Dendritic cell treated with granulocyte-macrophage colony-stimulating factor and Interleukin-4, amounts not matched to agents 40 ng/mL and 50 ng/mL, for 4 days (primary cell): ENCODE measurements at regions not wholly inside any gene's neighbourhood (a gene's known extent, or its start where the extent isn't known, plus 50 kb on each side); places are given as distances from the start of the nearest gene placed in this dataset.

Source experiments
- H3K27ac Mint-ChIP-seq: one replicate; pipeline ENCODE4 v1.8.0; 2022; ENCODE audit warnings: mild to moderate bottlenecking, mixed read lengths
- H3K27me3 Mint-ChIP-seq: one replicate; pipeline ENCODE4 v1.8.0; 2022; ENCODE audit warnings: mild to moderate bottlenecking, mixed read lengths
- H3K36me3 Mint-ChIP-seq: one replicate; pipeline ENCODE4 v1.8.0; 2022; ENCODE audit warnings: low read depth, mixed read lengths
- H3K4me1 Mint-ChIP-seq: one replicate; pipeline ENCODE4 v1.8.0; 2022; ENCODE audit warnings: low read depth, mixed read lengths
- H3K4me3 Mint-ChIP-seq: one replicate; pipeline ENCODE4 v1.8.0; 2022; ENCODE audit warnings: mild to moderate bottlenecking, moderate library complexity, mixed read lengths
- H3K9me3 Mint-ChIP-seq: one replicate; pipeline ENCODE4 v1.8.0; 2022; ENCODE audit warnings: mixed read lengths
- intact Hi-C: fragments of 100-400 bp; cut with micrococcal nuclease; formaldehyde crosslinking; loops from one replicate; pipeline ENCODE4 v1.15.0; 2022

GRCh38 chr3:106789276-106789675 lies 588.0 kb upstream of the CCDC54 start:
- H3K4me1 Mint-ChIP-seq, result no peaks in the 10 kb centered on the region

GRCh38 chr3:106792716-106793115 lies 584.5 kb upstream of the CCDC54 start:
- Mint-ChIP-seq H3K9me3 (peaks cover 28% of the 10 kb centered on the region), H3K4me3 (no peak overlapping the region), H3K36me3 (no peaks in the 10 kb centered on the region), H3K27ac (no peak overlapping the region), H3K27me3 (no peaks in the 10 kb centered on the region), H3K4me1 (no peaks in the 10 kb centered on the region)
- intact Hi-C loops, result no loop called here

More at GRCh38 chr3:106789276-106789675, 588.0 kb upstream of the CCDC54 start:
- intact Hi-C loops, result no loop called here
- Mint-ChIP-seq H3K27ac (no peak overlapping the region), H3K4me3 (no peak overlapping the region), H3K27me3 (no peaks in the 10 kb centered on the region), H3K36me3 (no peaks in the 10 kb centered on the region), H3K9me3 (peaks cover 36% of the 10 kb centered on the region)

DNA sequence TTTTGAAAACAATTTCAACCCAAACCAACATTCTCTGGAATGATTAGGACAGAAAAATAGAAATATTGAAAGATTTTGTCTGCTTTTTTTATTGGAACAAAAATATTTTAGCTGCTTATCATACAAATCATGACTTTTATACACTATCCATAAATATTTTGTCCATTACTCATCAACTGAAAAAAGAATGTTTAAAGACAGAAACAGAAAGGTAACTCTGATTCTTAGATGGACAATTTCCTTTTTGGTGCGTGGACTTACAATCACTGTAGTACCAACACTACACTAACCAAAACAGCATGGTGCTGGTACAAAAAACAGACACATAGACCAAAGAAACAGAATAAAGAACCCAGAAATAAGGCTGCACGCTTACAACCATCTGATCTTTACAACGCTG lies 582.8 kb upstream of the CCDC54 start:
- H3K9me3 Mint-ChIP-seq, result peaks cover 28% of the 10 kb centered on the region
- no peaks in the 10 kb centered on the region for H3K27me3 Mint-ChIP-seq
- no peaks in the 10 kb centered on the region for H3K36me3 Mint-ChIP-seq
- H3K27ac Mint-ChIP-seq, result no peak overlapping the region
- no peaks in the 10 kb centered on the region for H3K4me1 Mint-ChIP-seq
- intact Hi-C loops, result no loop called here
- no peak overlapping the region for H3K4me3 Mint-ChIP-seq

DNA sequence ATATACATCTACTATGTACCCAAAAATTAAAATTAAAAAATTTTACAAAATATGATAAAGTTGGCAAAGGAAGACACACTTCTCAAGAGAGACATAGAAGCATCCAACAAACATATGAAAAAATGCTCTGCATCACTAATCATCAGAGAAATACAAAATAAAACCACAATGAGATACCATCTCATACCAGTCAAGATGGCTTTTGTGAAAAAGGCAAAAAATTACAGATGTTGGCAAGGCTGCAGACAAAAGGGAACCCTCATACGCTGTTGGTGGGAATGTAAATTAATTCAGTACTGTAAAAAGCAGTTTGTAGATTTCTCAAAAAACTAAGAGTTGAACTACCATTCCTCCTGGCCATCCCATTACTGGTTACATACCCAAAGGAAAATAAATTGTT lies 581.7 kb upstream of the CCDC54 start:
- intact Hi-C loops, result no loop called here
- Mint-ChIP-seq H3K27ac (no peak overlapping the region), H3K36me3 (no peaks in the 10 kb centered on the region), H3K4me3 (no peak overlapping the region), H3K9me3 (peaks cover 22% of the 10 kb centered on the region), H3K4me1 (no peaks in the 10 kb centered on the region), H3K27me3 (no peaks in the 10 kb centered on the region)

DNA sequence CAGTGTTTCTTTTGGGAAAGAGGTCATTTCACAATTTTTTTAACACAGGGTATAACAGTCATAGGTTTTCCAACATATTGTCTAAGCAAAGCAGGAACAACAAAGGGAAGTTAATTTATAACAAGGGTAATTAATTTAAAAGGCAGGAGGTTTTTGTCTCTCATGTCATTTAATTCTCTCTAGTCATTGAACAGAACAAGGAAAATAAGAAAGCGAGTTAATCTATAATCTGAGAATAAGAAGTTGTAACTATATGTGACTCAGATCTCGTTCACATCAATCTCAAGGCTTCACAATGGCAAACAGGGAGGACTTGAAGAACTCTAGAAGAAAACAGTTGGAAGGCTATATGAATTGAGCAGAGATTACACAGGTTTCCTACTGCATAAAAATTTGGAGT lies 579.8 kb upstream of the CCDC54 start:
- intact Hi-C loops, result no loop called here
- Mint-ChIP-seq H3K4me3 (no peak overlapping the region), H3K4me1 (no peaks in the 10 kb centered on the region)

GRCh38 chr3:106805625-106806024 lies 571.6 kb upstream of the CCDC54 start:
- no peak overlapping the region for H3K27ac Mint-ChIP-seq
- intact Hi-C loops, result no loop called here
- no peaks in the 10 kb centered on the region for H3K36me3 Mint-ChIP-seq
- H3K9me3 Mint-ChIP-seq, result no peaks in the 10 kb centered on the region
- H3K27me3 Mint-ChIP-seq, result no peaks in the 10 kb centered on the region
- H3K4me3 Mint-ChIP-seq, result no peak overlapping the region
- no peaks in the 10 kb centered on the region for H3K4me1 Mint-ChIP-seq

More for the DNA sequence above, 579.8 kb upstream of the CCDC54 start:
- Mint-ChIP-seq H3K36me3 (no peaks in the 10 kb centered on the region), H3K27ac (no peak overlapping the region), H3K27me3 (no peaks in the 10 kb centered on the region), H3K9me3 (peaks cover 2% of the 10 kb centered on the region)

DNA sequence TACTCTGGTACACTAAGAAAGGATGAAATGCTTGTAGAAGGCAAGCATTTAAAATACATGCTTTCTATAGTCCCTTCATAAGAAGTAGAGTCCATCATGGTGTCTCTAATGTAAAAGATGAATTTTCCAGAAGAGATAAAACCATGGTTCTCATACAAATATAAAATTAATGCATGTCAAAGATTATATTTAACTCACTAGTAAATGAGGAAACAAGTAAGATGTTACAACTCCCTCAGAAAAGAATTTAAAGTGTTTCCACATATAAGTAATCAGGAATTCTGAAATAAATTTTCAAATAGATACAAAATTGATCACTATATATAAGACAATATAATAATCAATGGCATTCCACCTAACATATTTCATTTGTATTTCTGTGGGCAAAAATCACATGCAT lies 570.3 kb upstream of the CCDC54 start:
- Mint-ChIP-seq H3K36me3 (no peaks in the 10 kb centered on the region), H3K4me1 (no peaks in the 10 kb centered on the region), H3K4me3 (no peak overlapping the region), H3K9me3 (no peaks in the 10 kb centered on the region), H3K27me3 (no peaks in the 10 kb centered on the region), H3K27ac (no peak overlapping the region)
- intact Hi-C loops, result no loop called here

- Mint-ChIP-seq H3K9me3 (no peaks in the 10 kb centered on the region), H3K27ac (no peak overlapping the region), H3K27me3 (no peaks in the 10 kb centered on the region), H3K4me3 (no peak overlapping the region), H3K36me3 (no peaks in the 10 kb centered on the region), H3K4me1 (no peaks in the 10 kb centered on the region)
- intact Hi-C loops, result no loop called here
Observed at GRCh38 chr3:106809041-106809440, 568.2 kb upstream of the CCDC54 start.

GRCh38 chr3:106809623-106810299 lies 567.5 kb upstream of the CCDC54 start:
- no peak overlapping the region for H3K4me3 Mint-ChIP-seq
- intact Hi-C loops, result no loop called here
- no peaks in the 10 kb centered on the region for H3K4me1 Mint-ChIP-seq
- H3K36me3 Mint-ChIP-seq, result no peaks in the 10 kb centered on the region
- no peak overlapping the region for H3K27ac Mint-ChIP-seq
- no peaks in the 10 kb centered on the region for H3K27me3 Mint-ChIP-seq
- no peaks in the 10 kb centered on the region for H3K9me3 Mint-ChIP-seq

- H3K36me3 Mint-ChIP-seq, result no peaks in the 10 kb centered on the region
- H3K27me3 Mint-ChIP-seq, result no peaks in the 10 kb centered on the region
- H3K4me3 Mint-ChIP-seq, result no peak overlapping the region
- intact Hi-C loops, result no loop called here
- no peaks in the 10 kb centered on the region for H3K9me3 Mint-ChIP-seq
- no peak overlapping the region for H3K27ac Mint-ChIP-seq
- no peaks in the 10 kb centered on the region for H3K4me1 Mint-ChIP-seq
Observed at GRCh38 chr3:106810300-106810875, 566.9 kb upstream of the CCDC54 start.

DNA sequence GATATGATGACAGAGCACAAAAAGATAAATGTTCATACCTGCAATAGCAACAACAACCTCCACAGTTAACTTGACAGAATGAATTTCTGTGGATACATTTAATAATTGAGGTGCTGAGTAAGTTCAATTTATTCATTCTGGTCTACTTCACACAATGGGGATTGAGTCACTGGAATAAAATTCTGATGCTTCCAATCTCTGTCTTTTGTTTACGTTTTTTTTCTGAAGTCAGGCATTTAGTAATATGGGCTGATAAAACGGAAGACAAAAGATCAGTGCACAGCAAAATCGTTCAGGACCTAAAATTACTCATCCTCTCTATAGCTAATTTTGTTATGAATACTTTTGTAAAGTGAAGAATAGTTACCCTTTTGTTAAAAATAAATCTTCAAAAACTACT lies 565.9 kb upstream of the CCDC54 start:
- no peaks in the 10 kb centered on the region for H3K27me3 Mint-ChIP-seq
- H3K27ac Mint-ChIP-seq, result no peak overlapping the region
- H3K4me1 Mint-ChIP-seq, result no peaks in the 10 kb centered on the region
- no peaks in the 10 kb centered on the region for H3K36me3 Mint-ChIP-seq
- no peaks in the 10 kb centered on the region for H3K9me3 Mint-ChIP-seq
- intact Hi-C loops, result no loop called here
- no peak overlapping the region for H3K4me3 Mint-ChIP-seq

DNA sequence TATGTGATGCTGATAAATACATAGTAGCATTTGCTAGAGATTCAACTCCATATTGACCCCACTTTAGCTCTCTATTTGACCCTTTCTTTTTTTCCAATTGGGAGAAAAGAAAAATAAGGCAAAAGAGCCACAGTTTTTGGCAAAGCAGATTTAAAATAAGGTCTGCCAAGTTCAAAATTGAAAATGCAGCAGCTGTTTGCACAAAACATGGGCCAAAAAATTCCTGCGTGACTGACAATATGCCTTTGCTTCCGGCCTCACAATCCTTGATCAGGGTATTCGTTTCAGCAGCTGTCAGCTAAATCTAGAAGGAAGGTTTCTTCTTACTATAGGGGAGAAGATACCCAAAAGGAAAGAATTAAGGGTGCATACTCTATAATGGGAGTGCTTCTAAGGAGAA lies 563.5 kb upstream of the CCDC54 start:
- Mint-ChIP-seq H3K4me3 (no peak overlapping the region), H3K27ac (no peak overlapping the region), H3K4me1 (no peaks in the 10 kb centered on the region), H3K9me3 (no peaks in the 10 kb centered on the region), H3K36me3 (no peaks in the 10 kb centered on the region), H3K27me3 (no peaks in the 10 kb centered on the region)
- intact Hi-C loops, result no loop called here

DNA sequence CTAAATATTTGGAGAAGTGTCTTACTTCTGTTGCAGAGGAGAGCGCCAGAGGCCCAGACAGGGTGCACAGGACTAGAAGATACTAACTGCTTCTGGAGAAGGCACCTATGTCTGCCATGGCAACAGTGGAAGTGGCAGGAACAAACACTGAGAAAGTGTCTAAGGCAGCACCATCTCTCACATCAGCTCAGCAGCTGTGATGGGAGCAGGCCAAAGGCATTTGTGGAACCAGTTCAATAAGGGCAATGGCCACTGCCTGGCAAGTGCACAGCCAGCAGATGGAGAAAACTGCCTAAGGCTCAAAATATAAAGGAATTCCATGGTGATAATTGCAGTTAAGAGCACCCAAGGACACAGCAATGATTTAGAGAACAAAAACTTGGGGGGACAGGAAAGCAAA lies 563.0 kb upstream of the CCDC54 start:
- Mint-ChIP-seq H3K4me1 (no peaks in the 10 kb centered on the region), H3K36me3 (no peaks in the 10 kb centered on the region), H3K27me3 (no peaks in the 10 kb centered on the region), H3K9me3 (no peaks in the 10 kb centered on the region), H3K27ac (no peak overlapping the region), H3K4me3 (no peak overlapping the region)
- intact Hi-C loops, result no loop called here

GRCh38 chr3:106816838-106817237 lies 560.4 kb upstream of the CCDC54 start:
- H3K4me3 Mint-ChIP-seq, result no peak overlapping the region
- H3K27me3 Mint-ChIP-seq, result no peaks in the 10 kb centered on the region
- H3K36me3 Mint-ChIP-seq, result no peaks in the 10 kb centered on the region
- H3K4me1 Mint-ChIP-seq, result no peaks in the 10 kb centered on the region
- intact Hi-C loops, result no loop called here
- H3K9me3 Mint-ChIP-seq, result peaks cover 4% of the 10 kb centered on the region
- H3K27ac Mint-ChIP-seq, result no peak overlapping the region

- Mint-ChIP-seq H3K36me3 (no peaks in the 10 kb centered on the region), H3K4me1 (no peaks in the 10 kb centered on the region), H3K27ac (no peak overlapping the region), H3K9me3 (peaks cover 7% of the 10 kb centered on the region), H3K27me3 (no peaks in the 10 kb centered on the region), H3K4me3 (no peak overlapping the region)
- intact Hi-C loops, result no loop called here
Observed at GRCh38 chr3:106817706-106818105, 559.5 kb upstream of the CCDC54 start.
